Nephron progenitor cell (in vitro differentiated cells): ENCODE measurements at regions not wholly inside any gene's neighbourhood (a gene's known extent, or its start where the extent isn't known, plus 50 kb on each side); places are given as distances from the start of the nearest gene placed in this dataset.

Source experiments
- DNase-seq: peaks from one replicate; pipeline ENCODE4 v3.0.0; 2021
- H3K27ac Mint-ChIP-seq: 2 replicates; pipeline ENCODE4 v1.8.0; 2021; ENCODE audit warnings: mild to moderate bottlenecking, moderate library complexity, mixed read lengths
- H3K27me3 Mint-ChIP-seq: 2 replicates; pipeline ENCODE4 v1.8.0; 2021; ENCODE audit warnings: mild to moderate bottlenecking, low read depth, mixed read lengths; ENCODE audit not compliant: poor library complexity
- H3K36me3 Mint-ChIP-seq: 2 replicates; pipeline ENCODE4 v1.8.0; 2021; ENCODE audit warnings: low read depth, mixed read lengths
- H3K4me1 Mint-ChIP-seq: 2 replicates; pipeline ENCODE4 v1.8.0; 2021; ENCODE audit warnings: mixed read lengths
- H3K4me3 Mint-ChIP-seq: 2 replicates; pipeline ENCODE4 v1.8.0; 2021; ENCODE audit warnings: mild to moderate bottlenecking, moderate library complexity, mixed read lengths
- H3K9me3 Mint-ChIP-seq: 2 replicates; pipeline ENCODE4 v1.8.0; 2021; ENCODE audit warnings: mild to moderate bottlenecking, moderate library complexity, mixed read lengths
- CTCF ChIP-seq: fragments of 200-600 bp; sonication (generic); IDR thresholded peaks from 2 replicates; pipeline ENCODE4 v1.5.0; 2021; ENCODE audit warnings: antibody characterized with exemption

- Mint-ChIP-seq H3K9me3 (no peaks in the 10 kb centered on the region), H3K4me3 (no peak overlapping the region), H3K27me3 (no peaks in the 10 kb centered on the region)
Measured at GRCh38 chr2:136251885-136252585, 134.1 kb upstream of the CXCR4 start.

GRCh38 chr2:136251197-136251884, 133.4 kb upstream of the CXCR4 start:
- peaks cover 68% of the 10 kb centered on the region for H3K4me1 Mint-ChIP-seq
- no peaks in the 10 kb centered on the region for H3K27me3 Mint-ChIP-seq
- H3K4me3 Mint-ChIP-seq = no peak overlapping the region
- peak overlapping the region; percentile 78 for H3K27ac Mint-ChIP-seq
- TF ChIP-seq CTCF = no peak
- no peaks in the 10 kb centered on the region for H3K36me3 Mint-ChIP-seq
- DNase-seq = no peak
- H3K9me3 Mint-ChIP-seq = no peaks in the 10 kb centered on the region

More at GRCh38 chr2:136251885-136252585, 134.1 kb upstream of the CXCR4 start:
- peak overlapping the region; percentile 5 for H3K27ac Mint-ChIP-seq
- TF ChIP-seq CTCF = no peak
- DNase-seq = no peak
- H3K4me1 Mint-ChIP-seq = peaks cover 62% of the 10 kb centered on the region
- no peaks in the 10 kb centered on the region for H3K36me3 Mint-ChIP-seq

GRCh38 chr2:136250131-136250530, 132.2 kb upstream of the CXCR4 start:
- Mint-ChIP-seq H3K4me1 (peaks cover 79% of the 10 kb centered on the region), H3K27me3 (no peaks in the 10 kb centered on the region), H3K27ac (no peak overlapping the region), H3K4me3 (no peak overlapping the region), H3K36me3 (no peaks in the 10 kb centered on the region), H3K9me3 (no peaks in the 10 kb centered on the region)
- no peak for DNase-seq
- TF ChIP-seq CTCF = no peak

GRCh38 chr2:136248907-136249306, 131.0 kb upstream of the CXCR4 start:
- no peaks in the 10 kb centered on the region for H3K36me3 Mint-ChIP-seq
- H3K27ac Mint-ChIP-seq = peak overlapping the region; percentile 26
- H3K27me3 Mint-ChIP-seq = no peaks in the 10 kb centered on the region
- no peaks in the 10 kb centered on the region for H3K9me3 Mint-ChIP-seq
- peaks cover 71% of the 10 kb centered on the region for H3K4me1 Mint-ChIP-seq
- no peak overlapping the region for H3K4me3 Mint-ChIP-seq
- no peak for TF ChIP-seq CTCF
- DNase-seq = no peak

GRCh38 chr2:136248242-136248641, 130.3 kb upstream of the CXCR4 start:
- Mint-ChIP-seq H3K27ac (peak overlapping the region; percentile 22), H3K4me3 (no peak overlapping the region), H3K4me1 (peaks cover 69% of the 10 kb centered on the region), H3K9me3 (no peaks in the 10 kb centered on the region), H3K36me3 (no peaks in the 10 kb centered on the region), H3K27me3 (no peaks in the 10 kb centered on the region)
- TF ChIP-seq CTCF = no peak
- DNase-seq = no peak
